Glutamatergic neuron (in vitro differentiated cells): ENCODE measurements at regions not wholly inside any gene's neighbourhood (a gene's known extent, or its start where the extent isn't known, plus 50 kb on each side); places are given as distances from the start of the nearest gene placed in this dataset.

Source experiments
- DNase-seq: peaks from one replicate; pipeline ENCODE4 v3.0.0; 2022
- H3K27ac Mint-ChIP-seq: one replicate; pipeline ENCODE4 v1.8.0; 2020; ENCODE audit warnings: mild to moderate bottlenecking, mixed read lengths, inconsistent platforms; ENCODE audit not compliant: unreplicated experiment
- H3K27me3 Mint-ChIP-seq: one replicate; pipeline ENCODE4 v1.8.0; 2020; ENCODE audit warnings: mild to moderate bottlenecking, moderate library complexity, mixed read lengths, inconsistent platforms; ENCODE audit not compliant: unreplicated experiment
- H3K36me3 Mint-ChIP-seq: one replicate; pipeline ENCODE4 v1.8.0; 2020; ENCODE audit warnings: mild to moderate bottlenecking, mixed read lengths, inconsistent platforms; ENCODE audit not compliant: unreplicated experiment
- H3K4me1 Mint-ChIP-seq: one replicate; pipeline ENCODE4 v1.8.0; 2020; ENCODE audit warnings: mild to moderate bottlenecking, low read depth, mixed read lengths, inconsistent platforms; ENCODE audit not compliant: unreplicated experiment
- H3K4me3 Mint-ChIP-seq: one replicate; pipeline ENCODE4 v1.8.0; 2020; ENCODE audit warnings: mild to moderate bottlenecking, mixed read lengths, inconsistent platforms; ENCODE audit not compliant: unreplicated experiment
- H3K9me3 Mint-ChIP-seq: one replicate; pipeline ENCODE4 v1.8.0; 2020; ENCODE audit warnings: mild to moderate bottlenecking, moderate library complexity, mixed read lengths, inconsistent platforms; ENCODE audit not compliant: unreplicated experiment
- CTCF ChIP-seq: fragments of 200-600 bp; sonication (generic); IDR thresholded peaks from one replicate; pipeline ENCODE4 v1.5.0; 2021; ENCODE audit not compliant: partially characterized antibody, unreplicated experiment

- no peak overlapping the region for H3K4me3 Mint-ChIP-seq
- no peak for DNase-seq
- H3K9me3 Mint-ChIP-seq = no peaks in the 10 kb centered on the region
- H3K36me3 Mint-ChIP-seq = no peaks in the 10 kb centered on the region
- no peak overlapping the region for H3K27ac Mint-ChIP-seq
- H3K4me1 Mint-ChIP-seq = no peaks in the 10 kb centered on the region
- no peaks in the 10 kb centered on the region for H3K27me3 Mint-ChIP-seq
- TF ChIP-seq CTCF = no peak
These were observed 272.1 kb upstream of the HS3ST1 start for GRCh38 chr4:11700751-11701226.

GRCh38 chr4:11698846-11699590 lies 270.3 kb upstream of the HS3ST1 start:
- no peak for DNase-seq
- H3K4me1 Mint-ChIP-seq = no peaks in the 10 kb centered on the region
- no peak for TF ChIP-seq CTCF
- H3K27me3 Mint-ChIP-seq = no peaks in the 10 kb centered on the region
- no peak overlapping the region for H3K4me3 Mint-ChIP-seq
- H3K9me3 Mint-ChIP-seq = no peaks in the 10 kb centered on the region
- H3K36me3 Mint-ChIP-seq = no peaks in the 10 kb centered on the region
- H3K27ac Mint-ChIP-seq = no peak overlapping the region

GRCh38 chr4:11698033-11698432 lies 269.3 kb upstream of the HS3ST1 start:
- H3K27ac Mint-ChIP-seq = no peak overlapping the region
- H3K27me3 Mint-ChIP-seq = no peaks in the 10 kb centered on the region
- TF ChIP-seq CTCF = no peak

GRCh38 chr4:11693693-11694092 lies 265.0 kb upstream of the HS3ST1 start:
- Mint-ChIP-seq H3K4me3 (no peak overlapping the region), H3K27me3 (no peaks in the 10 kb centered on the region), H3K36me3 (peaks cover 3% of the 10 kb centered on the region), H3K4me1 (no peaks in the 10 kb centered on the region), H3K27ac (no peak overlapping the region), H3K9me3 (no peaks in the 10 kb centered on the region)
- no peak for TF ChIP-seq CTCF
- no peak for DNase-seq

More at GRCh38 chr4:11698033-11698432, 269.3 kb upstream of the HS3ST1 start:
- Mint-ChIP-seq H3K9me3 (no peaks in the 10 kb centered on the region), H3K36me3 (peaks cover 3% of the 10 kb centered on the region), H3K4me1 (no peaks in the 10 kb centered on the region), H3K4me3 (no peak overlapping the region)
- no peak for DNase-seq

GRCh38 chr4:11691236-11691635 lies 262.5 kb upstream of the HS3ST1 start:
- Mint-ChIP-seq H3K9me3 (no peaks in the 10 kb centered on the region), H3K4me1 (no peaks in the 10 kb centered on the region), H3K27ac (no peak overlapping the region), H3K27me3 (no peaks in the 10 kb centered on the region), H3K36me3 (peaks cover 3% of the 10 kb centered on the region), H3K4me3 (no peak overlapping the region)
- no peak for TF ChIP-seq CTCF
- DNase-seq = no peak
